Dendritic cell treated with granulocyte-macrophage colony-stimulating factor and Interleukin-4, amounts not matched to agents 40 ng/mL and 50 ng/mL, for 4 days (primary cell): ENCODE measurements at regions not wholly inside any gene's neighbourhood (a gene's known extent, or its start where the extent isn't known, plus 50 kb on each side); places are given as distances from the start of the nearest gene placed in this dataset.

Experiments used
- H3K27ac Mint-ChIP-seq: one replicate; pipeline ENCODE4 v1.8.0; 2022; ENCODE audit warnings: mild to moderate bottlenecking, mixed read lengths
- H3K27me3 Mint-ChIP-seq: one replicate; pipeline ENCODE4 v1.8.0; 2022; ENCODE audit warnings: mild to moderate bottlenecking, mixed read lengths
- H3K36me3 Mint-ChIP-seq: one replicate; pipeline ENCODE4 v1.8.0; 2022; ENCODE audit warnings: low read depth, mixed read lengths
- H3K4me1 Mint-ChIP-seq: one replicate; pipeline ENCODE4 v1.8.0; 2022; ENCODE audit warnings: low read depth, mixed read lengths
- H3K4me3 Mint-ChIP-seq: one replicate; pipeline ENCODE4 v1.8.0; 2022; ENCODE audit warnings: mild to moderate bottlenecking, moderate library complexity, mixed read lengths
- H3K9me3 Mint-ChIP-seq: one replicate; pipeline ENCODE4 v1.8.0; 2022; ENCODE audit warnings: mixed read lengths
- intact Hi-C: fragments of 100-400 bp; cut with micrococcal nuclease; formaldehyde crosslinking; loops from one replicate; pipeline ENCODE4 v1.15.0; 2022

GRCh38 chr5:110043025-110043424 is 353.3 kb downstream of the MAN2A1 start:
- Mint-ChIP-seq H3K9me3 (peaks cover 42% of the 10 kb centered on the region), H3K27me3 (no peaks in the 10 kb centered on the region), H3K4me1 (no peaks in the 10 kb centered on the region), H3K4me3 (no peak overlapping the region), H3K36me3 (no peaks in the 10 kb centered on the region), H3K27ac (no peak overlapping the region)
- intact Hi-C loops: no loop called here

DNA sequence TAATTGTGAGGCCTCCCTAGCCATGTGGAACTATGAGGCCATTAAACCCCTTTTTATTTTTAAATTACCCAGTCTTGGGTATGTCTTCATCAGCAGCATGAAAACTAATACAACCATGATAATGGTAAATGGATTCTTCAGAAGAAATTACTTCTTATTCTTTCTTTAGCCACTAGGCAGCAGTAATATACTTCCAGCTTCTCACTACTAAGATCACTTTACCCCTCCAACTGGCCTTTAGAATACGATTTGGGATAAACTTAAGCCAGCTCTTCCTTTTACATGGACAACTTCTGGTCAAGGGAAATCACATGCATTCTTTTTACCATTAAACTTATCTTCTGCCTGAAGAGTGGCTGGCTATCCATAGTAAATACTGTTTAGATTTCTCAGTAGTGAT is 355.4 kb downstream of the MAN2A1 start:
- no peaks in the 10 kb centered on the region for H3K27me3 Mint-ChIP-seq
- H3K27ac Mint-ChIP-seq: no peak overlapping the region
- H3K4me3 Mint-ChIP-seq: no peak overlapping the region
- peaks cover 42% of the 10 kb centered on the region for H3K9me3 Mint-ChIP-seq
- no peaks in the 10 kb centered on the region for H3K36me3 Mint-ChIP-seq
- intact Hi-C loops: no loop called here
- no peaks in the 10 kb centered on the region for H3K4me1 Mint-ChIP-seq

- Mint-ChIP-seq H3K27ac (no peak overlapping the region), H3K36me3 (no peaks in the 10 kb centered on the region)
Measured at GRCh38 chr5:110048491-110048890, 358.8 kb downstream of the MAN2A1 start.

GRCh38 chr5:110049816-110050215 is 360.1 kb downstream of the MAN2A1 start:
- Mint-ChIP-seq H3K27ac (no peak overlapping the region), H3K36me3 (no peaks in the 10 kb centered on the region), H3K9me3 (peaks cover 8% of the 10 kb centered on the region), H3K4me1 (peaks cover 6% of the 10 kb centered on the region), H3K27me3 (no peaks in the 10 kb centered on the region), H3K4me3 (no peak overlapping the region)
- intact Hi-C loops: no loop called here

More at GRCh38 chr5:110048491-110048890, 358.8 kb downstream of the MAN2A1 start:
- Mint-ChIP-seq H3K27me3 (no peaks in the 10 kb centered on the region), H3K4me3 (no peak overlapping the region), H3K9me3 (peaks cover 21% of the 10 kb centered on the region), H3K4me1 (peaks cover under 1% of the 10 kb centered on the region)
- intact Hi-C loops: no loop called here

DNA sequence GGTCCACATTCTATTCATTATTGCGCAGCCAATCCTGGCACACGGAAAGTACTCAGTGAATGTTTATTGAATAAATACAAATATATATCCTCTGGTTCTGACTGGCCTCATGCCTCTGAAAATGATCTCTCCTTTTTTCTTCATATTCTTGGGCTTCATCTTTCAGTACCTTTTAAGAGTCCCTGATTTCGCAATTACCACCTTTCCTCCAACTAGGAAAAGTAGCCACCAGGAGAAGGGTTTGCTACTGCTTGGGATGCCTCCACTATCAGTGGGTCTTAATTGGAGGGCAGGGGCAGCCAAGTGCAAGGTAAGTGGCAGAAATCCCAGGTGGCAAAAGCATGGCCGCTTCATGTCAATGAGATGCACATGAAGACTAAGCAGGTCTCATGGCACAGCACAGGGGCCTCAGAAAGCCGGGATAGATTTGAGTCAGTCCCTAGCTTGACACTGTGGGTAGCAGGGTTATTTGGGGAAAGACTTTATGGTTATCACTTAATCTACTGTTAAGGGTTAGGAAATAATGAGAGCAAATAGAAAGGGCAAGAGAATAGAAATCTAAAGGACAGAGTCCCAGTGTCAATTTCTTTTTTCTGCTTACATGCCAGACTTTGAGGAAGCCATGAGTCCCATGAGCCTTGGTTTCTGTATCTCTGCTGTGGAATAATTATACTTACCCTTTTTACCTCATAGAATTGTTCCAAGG is 361.1 kb downstream of the MAN2A1 start:
- Mint-ChIP-seq H3K27me3 (no peaks in the 10 kb centered on the region), H3K9me3 (no peaks in the 10 kb centered on the region), H3K4me3 (no peak overlapping the region), H3K36me3 (no peaks in the 10 kb centered on the region), H3K27ac (no peak overlapping the region), H3K4me1 (peaks cover 6% of the 10 kb centered on the region)
- intact Hi-C loops: no loop called here

DNA sequence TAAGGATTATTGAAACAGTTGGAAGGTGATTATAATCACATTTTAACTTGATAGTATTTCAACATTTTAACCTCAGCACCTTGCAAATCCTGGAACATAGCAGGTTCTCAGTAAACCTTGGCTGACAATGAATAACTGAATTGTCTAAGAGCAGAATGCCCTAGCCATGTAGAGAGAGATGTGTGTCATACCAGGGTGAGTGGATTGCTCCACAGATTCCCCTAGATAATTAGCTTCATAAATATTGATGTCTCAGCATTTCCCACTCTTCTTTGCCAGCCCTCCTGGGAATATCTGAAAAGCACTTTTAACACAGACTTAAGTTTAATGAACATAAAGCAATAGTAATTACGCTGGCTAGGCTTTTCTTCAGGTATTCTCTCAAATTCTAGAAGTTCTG is 363.5 kb downstream of the MAN2A1 start:
- no peaks in the 10 kb centered on the region for H3K9me3 Mint-ChIP-seq
- H3K36me3 Mint-ChIP-seq: no peaks in the 10 kb centered on the region
- H3K4me1 Mint-ChIP-seq: peaks cover 6% of the 10 kb centered on the region
- H3K27ac Mint-ChIP-seq: no peak overlapping the region
- no peak overlapping the region for H3K4me3 Mint-ChIP-seq
- intact Hi-C loops: no loop called here
- H3K27me3 Mint-ChIP-seq: peaks cover 3% of the 10 kb centered on the region

GRCh38 chr5:110053824-110054223 is 364.1 kb downstream of the MAN2A1 start:
- Mint-ChIP-seq H3K27me3 (peaks cover 3% of the 10 kb centered on the region), H3K4me3 (no peak overlapping the region), H3K36me3 (no peaks in the 10 kb centered on the region), H3K27ac (no peak overlapping the region), H3K4me1 (peaks cover 6% of the 10 kb centered on the region), H3K9me3 (no peaks in the 10 kb centered on the region)
- intact Hi-C loops: no loop called here

DNA sequence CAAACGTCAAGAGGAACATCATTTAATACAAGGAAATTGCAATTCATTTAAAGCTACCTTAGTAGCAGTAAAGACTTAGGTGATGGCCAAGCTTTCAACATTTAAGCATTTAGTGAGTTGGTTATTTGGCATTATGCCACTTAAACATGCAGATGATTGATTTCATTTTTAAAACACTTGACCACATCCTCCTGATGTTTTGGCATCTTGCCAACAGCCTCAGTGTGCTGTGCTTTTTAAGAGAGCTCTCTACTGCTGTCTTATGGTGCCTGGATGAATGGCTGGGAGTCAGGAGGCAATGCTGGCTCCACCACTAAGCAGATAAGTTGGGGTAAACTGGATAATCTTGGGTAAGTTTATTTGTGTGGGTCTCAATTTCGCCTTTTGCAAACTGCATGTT is 364.5 kb downstream of the MAN2A1 start:
- Mint-ChIP-seq H3K4me3 (no peak overlapping the region), H3K9me3 (no peaks in the 10 kb centered on the region), H3K36me3 (no peaks in the 10 kb centered on the region), H3K4me1 (peaks cover 6% of the 10 kb centered on the region), H3K27ac (no peak overlapping the region), H3K27me3 (peaks cover 3% of the 10 kb centered on the region)
- intact Hi-C loops: no loop called here

- H3K36me3 Mint-ChIP-seq: no peaks in the 10 kb centered on the region
- H3K4me1 Mint-ChIP-seq: peaks cover 6% of the 10 kb centered on the region
- no peak overlapping the region for H3K4me3 Mint-ChIP-seq
- no peak overlapping the region for H3K27ac Mint-ChIP-seq
- intact Hi-C loops: no loop called here
- peaks cover 3% of the 10 kb centered on the region for H3K27me3 Mint-ChIP-seq
- H3K9me3 Mint-ChIP-seq: no peaks in the 10 kb centered on the region
Measured at GRCh38 chr5:110055302-110055701, 365.6 kb downstream of the MAN2A1 start.

DNA sequence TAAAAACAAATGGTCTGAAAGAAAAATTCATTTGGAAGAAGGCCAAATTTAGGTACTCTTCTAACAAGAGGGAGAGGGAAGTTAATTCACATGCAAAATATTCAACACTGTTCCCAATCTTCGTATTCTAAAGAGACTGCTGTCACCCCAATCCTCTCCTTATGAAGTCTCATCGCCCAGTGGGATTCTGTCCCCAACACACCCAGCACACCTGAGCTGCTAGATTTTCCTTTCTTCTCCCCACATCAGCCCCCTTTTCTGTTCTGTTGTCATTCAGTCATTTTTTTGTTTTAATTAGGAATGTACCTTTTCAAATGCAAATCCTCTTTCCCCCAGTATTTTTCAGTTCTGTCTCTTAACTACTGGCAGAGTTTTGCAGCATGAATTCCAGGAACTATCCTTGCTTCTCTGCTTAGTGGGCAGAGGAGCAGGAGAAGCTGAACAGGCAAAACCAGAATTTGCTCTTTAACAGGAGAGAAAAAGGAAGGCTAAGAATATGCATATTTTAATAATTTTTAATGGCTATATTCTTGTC is 366.9 kb downstream of the MAN2A1 start:
- intact Hi-C loops: no loop called here
- peaks cover 3% of the 10 kb centered on the region for H3K27me3 Mint-ChIP-seq
- H3K27ac Mint-ChIP-seq: no peak overlapping the region
- peaks cover 6% of the 10 kb centered on the region for H3K4me1 Mint-ChIP-seq
- no peaks in the 10 kb centered on the region for H3K9me3 Mint-ChIP-seq
- no peak overlapping the region for H3K4me3 Mint-ChIP-seq
- no peaks in the 10 kb centered on the region for H3K36me3 Mint-ChIP-seq

DNA sequence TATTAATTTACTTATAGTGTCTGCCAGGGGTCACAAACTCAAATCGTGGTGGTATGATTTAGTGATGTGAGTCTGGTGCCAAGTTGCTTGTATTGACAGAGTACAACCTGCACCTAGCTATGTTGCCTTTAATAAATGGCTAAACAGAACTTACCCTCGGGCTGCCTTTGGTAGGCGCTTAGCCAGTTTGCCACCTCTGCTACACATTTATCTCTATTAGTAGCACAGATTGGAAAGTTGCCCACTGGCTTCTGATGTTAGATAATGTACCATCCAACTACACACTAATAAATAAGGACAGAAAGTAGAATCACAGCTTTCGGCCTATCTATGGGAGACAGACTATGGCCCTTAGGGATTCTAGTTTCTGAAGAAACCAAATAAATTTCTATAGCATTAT is 368.4 kb downstream of the MAN2A1 start:
- Mint-ChIP-seq H3K27ac (no peak overlapping the region), H3K27me3 (peaks cover 3% of the 10 kb centered on the region), H3K4me3 (no peak overlapping the region), H3K9me3 (no peaks in the 10 kb centered on the region), H3K36me3 (no peaks in the 10 kb centered on the region), H3K4me1 (peaks cover 6% of the 10 kb centered on the region)
- intact Hi-C loops: no loop called here

- no peaks in the 10 kb centered on the region for H3K36me3 Mint-ChIP-seq
- H3K9me3 Mint-ChIP-seq: no peaks in the 10 kb centered on the region
- no peak overlapping the region for H3K27ac Mint-ChIP-seq
- intact Hi-C loops: no loop called here
- no peaks in the 10 kb centered on the region for H3K4me1 Mint-ChIP-seq
- H3K27me3 Mint-ChIP-seq: no peaks in the 10 kb centered on the region
- H3K4me3 Mint-ChIP-seq: no peak overlapping the region
Measured at GRCh38 chr5:110062246-110062645, 372.5 kb downstream of the MAN2A1 start.

DNA sequence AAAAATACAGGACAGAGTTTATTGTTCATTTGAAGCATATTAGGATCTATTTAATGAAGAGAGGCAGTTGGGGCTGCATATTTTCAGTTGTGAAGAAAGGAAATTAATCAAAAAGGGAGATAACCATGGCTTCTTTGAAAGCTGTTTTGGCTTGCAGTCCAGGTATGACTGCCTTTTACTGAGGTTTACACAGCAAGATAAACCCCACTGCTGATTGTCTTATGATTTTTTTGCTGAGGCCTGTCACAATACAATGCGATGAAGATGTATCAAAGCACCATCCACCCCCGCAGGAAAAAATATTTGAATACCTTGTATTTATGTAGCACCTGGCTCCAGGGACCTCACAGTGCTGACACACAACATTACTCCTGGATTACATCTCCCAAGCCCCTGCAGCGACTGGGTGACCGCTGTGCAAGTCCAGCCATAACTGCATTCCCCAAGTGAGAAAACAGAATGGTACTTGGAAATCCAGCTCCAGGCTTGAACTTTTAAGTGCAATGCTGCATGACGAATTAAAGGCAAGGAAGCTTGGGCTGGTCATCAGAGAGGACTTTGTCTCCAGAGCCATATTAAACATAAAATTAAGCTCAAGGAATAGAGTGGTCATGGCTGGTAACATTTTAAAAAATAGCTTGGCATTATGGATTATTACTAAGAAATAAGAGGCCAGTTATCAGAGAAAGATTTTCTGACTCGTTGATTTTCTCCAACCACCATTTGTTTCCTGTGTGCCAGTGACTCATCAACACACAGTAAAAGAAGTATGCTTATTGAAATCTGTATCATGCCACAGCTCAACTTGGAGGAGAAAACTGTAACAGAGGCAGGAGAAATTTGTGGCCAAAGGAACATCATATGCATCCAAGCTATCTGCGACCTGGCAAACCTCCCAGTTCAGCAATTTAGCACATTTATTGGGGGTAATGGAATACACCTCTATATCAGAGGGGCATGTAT is 374.2 kb downstream of the MAN2A1 start:
- no peaks in the 10 kb centered on the region for H3K27me3 Mint-ChIP-seq
- H3K27ac Mint-ChIP-seq: no peak overlapping the region
- H3K9me3 Mint-ChIP-seq: peaks cover 9% of the 10 kb centered on the region
- no peak overlapping the region for H3K4me3 Mint-ChIP-seq
- no peaks in the 10 kb centered on the region for H3K36me3 Mint-ChIP-seq
- no peaks in the 10 kb centered on the region for H3K4me1 Mint-ChIP-seq
- intact Hi-C loops: no loop called here

- no peak overlapping the region for H3K4me3 Mint-ChIP-seq
- no peak overlapping the region for H3K27ac Mint-ChIP-seq
- no peaks in the 10 kb centered on the region for H3K36me3 Mint-ChIP-seq
- intact Hi-C loops: no loop called here
- H3K9me3 Mint-ChIP-seq: peaks cover 15% of the 10 kb centered on the region
- H3K4me1 Mint-ChIP-seq: no peaks in the 10 kb centered on the region
- H3K27me3 Mint-ChIP-seq: no peaks in the 10 kb centered on the region
Measured at GRCh38 chr5:110064603-110065268, 375.0 kb downstream of the MAN2A1 start.
